Neural cell (in vitro differentiated cells): ENCODE measurements at regions not wholly inside any gene's neighbourhood (a gene's known extent, or its start where the extent isn't known, plus 50 kb on each side); places are given as distances from the start of the nearest gene placed in this dataset.

Source experiments
- H2AFZ ChIP-seq: fragments of 200-600, 300-800 bp; sonication (generic), shearing (Covaris generic); 2 replicates; pipeline ENCODE4 v1.6.0; 2014; ENCODE audit warnings: low read depth, mild to moderate bottlenecking, antibody characterized with exemption, low read length, moderate library complexity
- H3F3A ChIP-seq: fragments of 200-600 bp; shearing (Covaris generic); 2 replicates; pipeline ENCODE4 v1.6.1; 2016; ENCODE audit warnings: mild to moderate bottlenecking, moderate library complexity, mixed read lengths, antibody characterized with exemption, low read length; ENCODE audit not compliant: insufficient read depth, poor library complexity, severe bottlenecking
- H3K27ac ChIP-seq: fragments of 200-600, 300-800 bp; sonication (generic), shearing (Covaris generic); 2 replicates; pipeline ENCODE4 v1.5.1; 2014; ENCODE audit warnings: mild to moderate bottlenecking, low read length, moderate library complexity
- H3K27me3 ChIP-seq: fragments of 300-800, 200-600 bp; sonication (generic), shearing (Covaris generic); 2 replicates; pipeline ENCODE4 v1.6.0; 2014; ENCODE audit warnings: mild to moderate bottlenecking, low read depth, low read length, moderate library complexity; ENCODE audit not compliant: insufficient read depth
- H3K36me3 ChIP-seq: fragments of 300-800, 200-600 bp; sonication (generic), shearing (Covaris generic); 2 replicates; pipeline ENCODE4 v1.5.1; 2014; ENCODE audit warnings: mild to moderate bottlenecking, antibody characterized with exemption, low read length, moderate library complexity; ENCODE audit not compliant: insufficient read depth
- H3K4me2 ChIP-seq: fragments of 300-800, 200-600 bp; sonication (generic), shearing (Covaris generic); 2 replicates; pipeline ENCODE4 v1.6.0; 2014; ENCODE audit warnings: mild to moderate bottlenecking, low read length
- H3K4me3 ChIP-seq: fragments of 300-800, 200-600 bp; sonication (generic), shearing (Covaris generic); 2 replicates; pipeline ENCODE4 v1.5.1; 2014; ENCODE audit warnings: mild to moderate bottlenecking, low read length, moderate library complexity
- H3K79me2 ChIP-seq: fragments of 200-600 bp; shearing (Covaris generic); replicated peaks from 2 replicates; pipeline ENCODE4 v1.6.0; 2014; ENCODE audit warnings: mild to moderate bottlenecking, low read length, moderate library complexity; ENCODE audit not compliant: insufficient read depth
- H3K9ac ChIP-seq: fragments of 300-800, 200-600 bp; sonication (generic), shearing (Covaris generic); 2 replicates; pipeline ENCODE4 v1.6.1; 2016; ENCODE audit warnings: mild to moderate bottlenecking, low read length, mixed read lengths
- H3K9me2 ChIP-seq: fragments of 200-600 bp; shearing (Covaris generic); 2 replicates; pipeline ENCODE4 v1.6.1; 2016; ENCODE audit warnings: mild to moderate bottlenecking, low read length, mixed read lengths; ENCODE audit not compliant: insufficient read depth
- H3K9me3 ChIP-seq: fragments of 200-600, 300-800 bp; sonication (generic), shearing (Covaris generic); 2 replicates; pipeline ENCODE4 v1.6.1; 2016; ENCODE audit warnings: mild to moderate bottlenecking, mixed run types, low read length, moderate library complexity, mixed read lengths
- H4K20me1 ChIP-seq: fragments of 200-600 bp; shearing (Covaris generic); 2 replicates; pipeline ENCODE4 v1.6.1; 2016; ENCODE audit warnings: mild to moderate bottlenecking, mixed run types; ENCODE audit not compliant: insufficient read depth
- CTCF ChIP-seq: fragments of 450-650 bp; IDR thresholded peaks from 2 replicates; pipeline ENCODE4 v1.5.1; 2014; ENCODE audit warnings: antibody characterized with exemption, mild to moderate bottlenecking, moderate library complexity; ENCODE audit not compliant: poor library complexity, severe bottlenecking
- EP300 ChIP-seq: fragments of 450-650 bp; conservative IDR thresholded peaks from 2 replicates; pipeline ENCODE4 v1.6.1; 2014; ENCODE audit warnings: antibody characterized with exemption, mild to moderate bottlenecking, moderate library complexity; ENCODE audit not compliant: poor library complexity, severe bottlenecking
- EZH2 ChIP-seq: fragments of 200-600, 300-800 bp; shearing (Covaris generic), sonication (generic); IDR thresholded peaks from 2 replicates; pipeline ENCODE4 v1.6.1; 2014; ENCODE audit warnings: antibody characterized with exemption, low read length, borderline replicate concordance, mild to moderate bottlenecking; ENCODE audit not compliant: insufficient read depth, poor library complexity, severe bottlenecking
- MXI1 ChIP-seq: fragments of 450-650 bp; conservative IDR thresholded peaks from 2 replicates; pipeline ENCODE4 v1.6.1; 2014; ENCODE audit warnings: antibody characterized with exemption, mild to moderate bottlenecking; ENCODE audit not compliant: poor library complexity, severe bottlenecking
- POLR2AphosphoS5 ChIP-seq: IDR thresholded peaks from 2 replicates; pipeline ENCODE4 v1.6.1; 2012
- RAD21 ChIP-seq: fragments of 450-650 bp; conservative IDR thresholded peaks from 2 replicates; pipeline ENCODE4 v1.6.1; 2014; ENCODE audit warnings: antibody characterized with exemption, mild to moderate bottlenecking, moderate library complexity
- REST ChIP-seq: IDR thresholded peaks from 2 replicates; pipeline ENCODE4 v1.6.1; 2012; ENCODE audit warnings: borderline replicate concordance
- SMC3 ChIP-seq: fragments of 450-650 bp; conservative IDR thresholded peaks from 2 replicates; pipeline ENCODE4 v1.6.1; 2014; ENCODE audit warnings: antibody characterized with exemption, mild to moderate bottlenecking, moderate library complexity; ENCODE audit not compliant: poor library complexity
- TAF1 ChIP-seq: IDR thresholded peaks from 2 replicates; pipeline ENCODE4 v1.6.1; 2012; ENCODE audit warnings: low read depth

DNA sequence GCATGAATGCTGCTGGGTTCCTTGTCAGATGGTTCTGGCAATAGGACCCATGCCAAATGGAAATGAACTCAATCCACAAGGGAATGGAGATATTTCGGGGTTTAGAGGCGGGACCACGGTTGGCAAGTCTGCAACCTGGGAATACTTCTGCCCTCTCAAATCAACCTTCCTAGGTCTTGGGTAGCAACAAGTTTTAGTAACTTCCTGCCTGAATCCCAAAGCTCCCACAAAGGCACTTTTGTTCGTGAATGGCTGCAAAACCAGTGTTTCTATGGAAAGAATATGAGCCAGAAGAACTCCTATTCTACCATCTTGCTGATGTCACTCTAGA, 790.1 kb upstream of the SLC8A1 start:
- H2AFZ ChIP-seq: no peak overlapping the region
- no peaks in the 10 kb centered on the region for H3K9me2 ChIP-seq

DNA sequence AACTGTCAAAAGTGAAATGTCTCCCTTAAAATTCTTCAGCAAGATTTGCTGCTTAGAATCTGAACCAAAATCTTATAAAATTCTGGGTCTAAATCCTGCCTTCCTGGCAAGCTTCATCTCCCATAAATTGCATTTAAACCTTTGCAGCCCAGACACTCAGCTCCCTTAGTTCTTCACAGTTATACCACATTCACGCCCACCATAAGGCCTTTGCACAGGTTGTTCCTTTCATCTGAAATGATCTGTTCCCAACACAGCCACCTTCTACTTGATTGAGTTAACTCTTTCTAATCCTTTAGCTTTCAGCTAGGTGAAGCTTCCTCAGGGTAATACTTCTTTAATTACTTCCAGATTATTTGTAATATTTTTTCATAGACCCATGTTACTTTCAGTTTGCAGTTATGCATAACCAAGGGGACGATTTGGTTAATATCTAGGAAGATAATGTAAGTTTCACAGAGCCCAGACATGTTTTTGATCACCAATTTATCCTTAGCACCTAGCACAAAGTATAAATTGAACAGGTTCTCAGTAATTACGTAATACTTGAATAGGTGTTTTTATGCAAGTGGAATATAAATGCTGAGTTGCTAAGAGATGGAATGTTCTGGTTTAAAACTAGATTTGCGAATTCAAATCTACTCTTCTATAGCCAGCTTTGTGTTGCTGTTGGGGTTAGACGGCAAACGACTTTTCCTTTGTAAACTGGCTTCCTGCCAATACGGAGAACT, 779.7 kb upstream of the PKDCC start:
- Histone ChIP-seq H3K27ac (no peak overlapping the region), H2AFZ (no peak overlapping the region), H3K9me3 (no peaks in the 10 kb centered on the region), H3K9ac (no peak overlapping the region), H3K27me3 (no peaks in the 10 kb centered on the region), H3K9me2 (no peaks in the 10 kb centered on the region), H3K36me3 (no peaks in the 10 kb centered on the region), H3K79me2 (no peaks in the 10 kb centered on the region), H3K4me2 (no peak overlapping the region), H3F3A (no peaks in the 10 kb centered on the region), H3K4me3 (no peak overlapping the region), H4K20me1 (no peaks in the 10 kb centered on the region)
- no peak for TF ChIP-seq MXI1

More for the DNA sequence above, 790.1 kb upstream of the SLC8A1 start:
- H3K9me3 ChIP-seq: no peaks in the 10 kb centered on the region
- H3F3A ChIP-seq: no peaks in the 10 kb centered on the region
- no peaks in the 10 kb centered on the region for H3K36me3 ChIP-seq
- no peak overlapping the region for H3K4me2 ChIP-seq
- TF ChIP-seq RAD21 (no peak), EP300 (no peak), CTCF (no peak), MXI1 (no peak), REST (no peak), EZH2 (no peak), POLR2AphosphoS5 (no peak), SMC3 (no peak), TAF1 (no peak)
- H3K27ac ChIP-seq: no peak overlapping the region
- H3K79me2 ChIP-seq: no peaks in the 10 kb centered on the region
- H4K20me1 ChIP-seq: no peaks in the 10 kb centered on the region
- H3K9ac ChIP-seq: no peak overlapping the region
- H3K27me3 ChIP-seq: no peaks in the 10 kb centered on the region
- no peak overlapping the region for H3K4me3 ChIP-seq
